ENCODE measurements at regions not wholly inside any gene's neighbourhood (a gene's known extent, or its start where the extent isn't known, plus 50 kb on each side); places are given as distances from the start of the nearest gene placed in this dataset.
"Not testable (repeated sequence)": the region's sequence is repeated elsewhere in the genome, so short reads cannot be mapped to it uniquely, and the experiment has no call there.

DNA sequence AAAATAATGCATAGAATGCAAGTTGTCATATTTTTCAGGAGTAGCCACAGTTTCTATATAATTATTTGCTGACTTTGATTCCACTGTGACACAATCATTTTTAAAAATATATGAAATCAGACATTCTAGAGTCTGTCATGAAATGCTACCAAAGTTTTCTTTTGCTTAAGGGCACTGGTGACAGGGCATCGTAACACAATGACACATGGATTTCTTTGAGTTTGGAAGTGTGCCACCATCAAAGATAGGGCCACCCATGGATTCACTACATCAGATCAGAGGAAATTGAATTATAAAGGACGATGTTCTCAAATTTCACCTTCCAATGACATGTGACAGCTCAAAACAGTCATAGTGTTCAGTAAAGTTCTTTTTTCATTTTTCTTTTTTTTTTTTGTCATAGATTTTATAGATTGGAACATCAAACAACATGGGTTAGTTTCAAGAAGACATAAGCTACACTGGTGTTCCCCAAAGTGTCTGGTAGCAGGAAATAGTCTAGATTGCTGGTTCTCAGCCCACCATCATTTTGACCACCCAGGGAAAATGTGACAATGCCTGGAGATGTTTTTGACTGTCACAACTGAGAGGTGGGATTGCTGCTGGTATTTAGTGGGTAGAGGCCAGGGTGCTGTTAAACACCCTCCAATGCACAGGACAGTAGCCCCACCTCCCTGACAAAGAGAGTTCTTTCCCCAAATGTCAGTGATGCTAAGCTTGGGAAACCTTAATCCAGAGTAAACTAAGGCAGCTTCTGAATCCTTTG lies 123.8 kb upstream of the DOK5 start:
- H3K4me3 ChIP-seq = no peak overlapping the region
- TF ChIP-seq, protein P1, sequence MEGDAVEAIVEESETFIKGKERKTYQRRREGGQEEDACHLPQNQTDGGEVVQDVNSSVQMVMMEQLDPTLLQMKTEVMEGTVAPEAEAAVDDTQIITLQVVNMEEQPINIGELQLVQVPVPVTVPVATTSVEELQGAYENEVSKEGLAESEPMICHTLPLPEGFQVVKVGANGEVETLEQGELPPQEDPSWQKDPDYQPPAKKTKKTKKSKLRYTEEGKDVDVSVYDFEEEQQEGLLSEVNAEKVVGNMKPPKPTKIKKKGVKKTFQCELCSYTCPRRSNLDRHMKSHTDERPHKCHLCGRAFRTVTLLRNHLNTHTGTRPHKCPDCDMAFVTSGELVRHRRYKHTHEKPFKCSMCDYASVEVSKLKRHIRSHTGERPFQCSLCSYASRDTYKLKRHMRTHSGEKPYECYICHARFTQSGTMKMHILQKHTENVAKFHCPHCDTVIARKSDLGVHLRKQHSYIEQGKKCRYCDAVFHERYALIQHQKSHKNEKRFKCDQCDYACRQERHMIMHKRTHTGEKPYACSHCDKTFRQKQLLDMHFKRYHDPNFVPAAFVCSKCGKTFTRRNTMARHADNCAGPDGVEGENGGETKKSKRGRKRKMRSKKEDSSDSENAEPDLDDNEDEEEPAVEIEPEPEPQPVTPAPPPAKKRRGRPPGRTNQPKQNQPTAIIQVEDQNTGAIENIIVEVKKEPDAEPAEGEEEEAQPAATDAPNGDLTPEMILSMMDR (IDR thresholded peaks at IDR 0.05) = no peak
- no peak for TF ChIP-seq POLR2A (IDR thresholded peaks at IDR 0.05)
- intact Hi-C loops (cut with DNase I; ENCODE audit: low total_unique reads) = no loop called here
- no peaks in the 10 kb centered on the region for H3K27me3 ChIP-seq
- H3K9me3 ChIP-seq = no peaks in the 10 kb centered on the region
- H3K36me3 ChIP-seq = no peaks in the 10 kb centered on the region
- DNase-seq = no peak
- no peaks in the 10 kb centered on the region for H3K4me1 ChIP-seq
- H3K27ac ChIP-seq = no peak overlapping the region

DNA sequence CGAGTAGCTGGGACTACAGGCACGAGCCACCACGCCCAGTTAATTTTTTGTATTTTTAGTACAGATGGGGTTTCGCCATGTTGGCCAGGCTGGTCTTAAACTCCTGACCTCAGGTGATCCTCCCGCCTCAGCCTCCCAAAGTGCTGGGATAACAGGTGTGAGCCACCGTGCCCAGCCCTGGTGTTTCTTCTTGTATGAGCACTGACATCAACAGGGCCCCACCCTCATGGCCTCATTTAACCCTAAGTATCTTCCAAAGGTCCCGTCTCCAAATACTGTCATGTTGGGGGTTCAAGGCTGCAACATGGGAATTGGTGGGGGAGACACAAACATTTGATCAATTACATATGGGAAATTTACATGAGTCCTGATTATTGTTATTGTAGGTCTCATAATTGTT lies 122.9 kb upstream of the DOK5 start:
- H3K27me3 ChIP-seq; intact Hi-C loops (cut with DNase I; ENCODE audit: low total_unique reads); H3K27ac ChIP-seq; H3K36me3 ChIP-seq; H3K4me3 ChIP-seq; H3K9me3 ChIP-seq; H3K4me1 ChIP-seq; DNase-seq: not testable (repeated sequence)

DNA sequence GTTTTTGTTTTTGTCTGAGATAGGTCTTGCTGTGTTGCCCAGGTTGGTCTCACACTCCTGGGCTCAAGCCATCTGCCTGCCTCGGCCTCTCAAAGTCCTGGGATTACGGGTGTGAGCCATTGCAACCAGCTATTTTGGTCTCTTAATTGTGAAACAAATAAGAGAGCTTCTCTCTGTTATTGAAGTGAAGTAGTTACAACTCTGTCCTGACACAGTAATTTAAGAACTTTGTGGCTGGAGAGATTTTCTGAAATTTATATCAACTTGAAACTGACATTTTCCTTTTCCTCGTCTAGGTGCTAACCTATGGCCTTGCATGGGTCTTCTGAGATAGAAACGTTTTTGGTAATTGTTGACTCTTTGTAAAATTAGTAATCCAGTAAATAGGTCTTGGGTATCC lies 122.1 kb upstream of the DOK5 start:
- intact Hi-C loops (cut with DNase I; ENCODE audit: low total_unique reads) = no loop called here
- no peaks in the 10 kb centered on the region for H3K9me3 ChIP-seq
- no peaks in the 10 kb centered on the region for H3K4me1 ChIP-seq
- TF ChIP-seq, protein P1 (IDR thresholded peaks at IDR 0.05) = no peak
- TF ChIP-seq POLR2A (IDR thresholded peaks at IDR 0.05) = no peak
- H3K27me3 ChIP-seq = no peaks in the 10 kb centered on the region
- DNase-seq = no peak
- no peak overlapping the region for H3K4me3 ChIP-seq
- no peaks in the 10 kb centered on the region for H3K36me3 ChIP-seq
- no peak overlapping the region for H3K27ac ChIP-seq

DNA sequence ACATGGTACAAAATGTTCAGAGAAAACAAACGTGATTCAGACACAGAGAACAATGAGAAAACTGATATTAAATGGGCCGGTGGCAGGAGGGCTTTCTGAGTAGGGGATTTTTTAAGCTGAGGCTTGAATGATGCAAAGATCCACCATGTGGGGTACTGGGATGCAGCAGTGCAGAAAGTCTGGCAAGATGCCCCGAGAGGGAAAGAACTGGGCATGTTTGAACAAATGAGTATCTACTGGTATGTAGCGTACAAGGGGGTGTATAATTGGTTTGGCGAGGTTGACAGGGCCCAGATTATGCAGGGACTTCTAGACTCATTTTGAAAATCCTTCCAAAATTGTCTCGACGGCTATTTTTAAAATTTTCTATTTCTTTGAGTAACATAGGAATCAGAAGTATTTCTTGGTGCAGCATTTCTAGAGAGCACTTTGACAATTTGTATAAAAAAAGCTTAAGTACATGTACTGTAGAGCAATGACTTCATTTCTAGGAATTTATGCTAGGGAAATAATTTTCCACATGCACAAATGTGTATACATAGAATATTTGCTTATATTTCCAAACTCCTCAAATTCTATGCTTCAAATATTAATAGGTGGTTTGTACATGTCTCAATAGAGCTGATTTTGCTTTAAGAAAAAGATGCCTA lies 119.6 kb upstream of the DOK5 start:
- no peak for DNase-seq
- no peak overlapping the region for H3K27ac ChIP-seq
- H3K36me3 ChIP-seq = no peaks in the 10 kb centered on the region
- intact Hi-C loops (cut with DNase I; ENCODE audit: low total_unique reads) = no loop called here
- H3K4me1 ChIP-seq = no peaks in the 10 kb centered on the region
- H3K9me3 ChIP-seq = no peaks in the 10 kb centered on the region
- H3K27me3 ChIP-seq = no peaks in the 10 kb centered on the region
- TF ChIP-seq, protein P1 (IDR thresholded peaks at IDR 0.05) = no peak
- TF ChIP-seq POLR2A (IDR thresholded peaks at IDR 0.05) = no peak
- H3K4me3 ChIP-seq = no peak overlapping the region

DNA sequence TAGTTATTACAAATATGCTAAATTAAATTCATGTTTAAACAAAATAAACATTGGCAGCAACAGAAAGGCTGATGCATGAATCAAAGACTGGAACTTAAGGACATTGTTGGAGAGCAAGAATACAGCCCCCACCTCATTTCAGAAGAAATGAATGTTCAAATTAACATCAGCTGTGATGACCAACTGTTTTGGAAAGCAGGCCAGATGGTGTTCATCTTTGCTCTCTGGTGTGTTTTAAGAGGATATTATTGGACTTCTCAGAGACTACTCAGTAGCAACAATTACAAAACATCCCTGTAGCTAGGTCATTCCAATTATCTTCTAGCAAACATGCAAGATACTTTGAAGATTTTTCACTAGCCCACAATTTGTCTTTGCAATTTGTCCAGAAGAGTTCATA lies 118.6 kb upstream of the DOK5 start:
- H3K9me3 ChIP-seq = no peaks in the 10 kb centered on the region
- H3K27me3 ChIP-seq = no peaks in the 10 kb centered on the region
- H3K4me3 ChIP-seq = no peak overlapping the region
- intact Hi-C loops (cut with DNase I; ENCODE audit: low total_unique reads) = no loop called here
- H3K4me1 ChIP-seq = no peaks in the 10 kb centered on the region
- H3K36me3 ChIP-seq = no peaks in the 10 kb centered on the region
- TF ChIP-seq POLR2A (IDR thresholded peaks at IDR 0.05) = no peak
- TF ChIP-seq, protein P1 (IDR thresholded peaks at IDR 0.05) = no peak
- no peak overlapping the region for H3K27ac ChIP-seq
- DNase-seq = no peak
